NCI-H226 (cell line): ENCODE measurements at regions not wholly inside any gene's neighbourhood (a gene's known extent, or its start where the extent isn't known, plus 50 kb on each side); places are given as distances from the start of the nearest gene placed in this dataset.

Experiments
- DNase-seq: peaks from one replicate; pipeline ENCODE4 v3.0.0-alpha.2; 2015

DNA sequence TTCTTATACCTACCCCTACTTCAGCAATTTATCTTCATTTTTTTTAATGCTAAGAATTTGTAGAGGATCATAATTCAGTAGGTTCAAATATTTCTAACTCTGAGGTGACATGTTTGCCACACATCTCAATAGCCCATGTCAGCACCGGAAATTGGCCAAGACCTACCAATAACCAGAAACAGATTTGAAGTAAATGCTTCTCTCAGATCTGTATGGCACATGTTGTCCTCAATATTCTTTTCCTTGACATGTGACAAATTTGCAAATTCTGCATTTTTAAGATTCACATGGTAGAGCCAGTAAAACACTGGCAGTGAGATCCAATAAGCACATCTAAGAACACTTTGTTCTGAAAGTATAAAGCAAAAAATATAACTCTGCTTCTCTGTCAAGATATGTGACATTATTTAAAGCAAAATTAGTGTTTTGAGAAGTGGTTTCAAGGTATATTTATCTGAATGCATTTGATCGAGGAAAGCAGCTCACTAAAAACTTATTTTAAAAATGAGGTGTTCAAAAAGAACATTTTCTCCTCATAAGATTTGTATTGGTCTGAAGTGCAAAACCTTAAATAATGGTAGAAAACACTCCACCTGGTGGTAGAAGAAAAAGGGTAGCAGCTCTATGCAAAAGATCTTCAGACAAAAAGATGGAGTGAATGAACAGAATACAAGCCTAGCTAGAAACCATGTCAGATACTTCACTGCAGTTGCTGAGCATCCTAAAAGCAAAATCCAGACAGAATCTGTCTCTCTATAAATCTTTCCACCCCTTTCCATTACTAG is 513.8 kb upstream of the FAM241A start:
- no peak for DNase-seq

DNA sequence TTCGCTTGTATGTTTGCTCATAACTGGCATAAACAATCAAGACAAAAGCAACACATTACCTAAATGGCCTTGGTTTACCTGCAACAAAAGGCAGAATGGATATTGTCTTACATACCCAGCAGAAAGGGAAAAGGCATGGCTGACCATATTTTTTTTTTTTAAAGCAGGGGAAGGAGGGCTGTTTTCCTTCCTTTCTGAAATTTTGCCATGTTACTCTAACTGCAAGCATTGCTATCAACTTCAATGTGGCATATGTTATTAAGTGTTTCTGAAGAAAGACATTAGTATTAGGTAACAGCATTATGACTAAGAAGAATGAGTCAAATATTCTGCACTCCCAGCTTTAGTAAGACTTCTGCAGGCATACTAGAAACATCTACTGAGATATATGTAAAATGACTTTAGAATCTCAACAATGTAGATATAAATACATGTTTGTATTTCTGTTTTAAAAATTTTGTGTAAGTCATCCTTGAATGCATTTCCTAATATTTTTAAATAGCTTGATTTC is 512.6 kb upstream of the FAM241A start:
- peak; percentile 51 for DNase-seq

DNA sequence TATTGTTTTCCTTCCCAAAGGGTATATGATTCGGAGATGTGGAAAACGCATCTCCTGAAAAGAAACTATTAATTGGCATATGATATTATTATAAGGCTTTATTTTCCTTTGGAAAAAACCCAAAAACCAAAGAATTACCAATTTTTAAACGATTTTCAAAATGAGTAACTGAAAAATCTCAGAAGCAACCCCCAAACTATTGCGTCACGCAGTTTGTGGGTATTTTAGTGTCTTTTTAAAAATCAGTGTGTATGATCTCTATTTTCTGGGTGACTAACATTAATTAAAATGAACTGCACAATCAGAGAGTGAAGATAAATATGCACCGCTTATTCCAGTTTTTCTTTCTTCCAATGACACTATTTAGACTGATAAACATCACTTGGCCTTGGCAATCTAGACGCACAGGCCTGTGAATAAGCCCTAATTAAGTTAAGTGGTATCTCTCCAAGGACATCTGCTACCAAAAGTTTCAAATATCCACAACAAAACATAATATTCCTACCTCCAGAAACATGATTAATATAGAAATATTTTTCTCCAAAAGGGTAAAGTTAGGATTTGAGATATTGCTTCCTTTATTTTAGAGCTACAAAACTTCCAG is 511.5 kb upstream of the FAM241A start:
- DNase-seq: no peak

GRCh38 chr4:111635646-111636045 is 509.6 kb upstream of the FAM241A start:
- no peak for DNase-seq

DNA sequence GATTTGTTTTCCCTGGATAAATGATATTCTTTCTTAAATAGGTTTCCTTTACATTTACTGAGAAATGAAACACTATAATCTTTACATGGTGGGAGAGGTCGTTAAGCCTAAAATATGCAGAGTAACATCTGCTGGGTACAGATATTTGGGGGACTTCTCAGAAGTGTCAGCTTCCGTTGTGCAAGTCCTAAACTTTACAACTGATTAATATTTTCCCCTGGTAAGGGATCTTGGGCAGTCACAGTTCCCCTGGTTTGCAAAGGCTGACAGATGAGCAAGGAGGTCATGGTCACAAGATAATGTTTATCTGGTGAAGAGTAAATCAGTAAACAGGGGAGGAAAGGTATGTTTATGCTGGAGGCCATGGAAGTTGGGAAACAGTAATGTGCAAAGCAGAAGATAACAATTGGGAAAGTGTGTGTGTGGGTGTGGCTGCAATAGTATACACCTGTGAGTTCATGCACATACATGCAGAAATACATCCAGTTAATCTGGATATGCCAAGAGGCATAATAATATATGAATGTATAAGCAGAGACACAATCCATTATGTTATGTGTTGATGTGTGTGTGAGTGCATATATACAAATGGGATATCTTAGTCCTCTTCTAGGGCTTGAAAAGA is 508.2 kb upstream of the FAM241A start:
- DNase-seq: no peak

GRCh38 chr4:111639120-111639690 is 506.0 kb upstream of the FAM241A start:
- DNase-seq: no peak

DNA sequence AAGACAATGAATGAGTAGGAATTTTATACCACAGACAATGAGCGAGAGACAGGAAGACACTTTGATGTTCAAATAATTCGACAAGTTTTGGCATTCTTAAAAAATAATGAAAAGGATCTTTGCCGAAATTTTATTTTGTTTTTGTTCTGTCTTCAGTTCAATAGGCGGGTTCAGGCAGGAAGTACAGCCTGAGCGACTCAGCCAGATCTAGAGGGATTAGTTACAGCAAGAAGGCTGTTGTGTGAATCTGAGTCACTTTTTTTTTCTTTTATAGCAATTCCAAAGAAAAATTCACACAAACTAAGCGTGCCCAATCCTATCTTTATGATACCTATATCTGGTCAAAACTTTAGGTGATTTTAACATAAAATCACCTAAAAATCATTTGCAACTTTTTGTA is 505.4 kb upstream of the FAM241A start:
- DNase-seq: peak; percentile 34

GRCh38 chr4:111641813-111642579 is 503.3 kb upstream of the FAM241A start:
- DNase-seq: peak; percentile 47

DNA sequence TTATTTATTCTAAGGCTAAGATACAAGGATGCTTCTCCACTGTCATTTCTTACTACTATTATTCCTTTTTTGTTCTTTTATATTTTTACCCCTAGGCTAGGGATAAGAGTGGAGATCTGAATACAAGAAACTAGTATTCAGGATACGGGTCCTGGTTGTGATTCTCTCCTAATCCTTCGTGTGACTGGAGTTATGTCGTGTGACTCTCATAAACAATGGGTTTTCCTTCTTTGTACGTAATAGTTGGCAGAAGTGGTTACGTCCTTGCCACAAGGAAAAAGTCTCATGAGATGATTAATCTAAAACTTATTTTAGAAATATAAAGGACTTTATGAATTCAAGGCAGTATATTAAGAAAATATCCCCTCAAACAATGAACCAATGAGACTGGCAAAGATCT is 497.2 kb upstream of the FAM241A start:
- DNase-seq: no peak

DNA sequence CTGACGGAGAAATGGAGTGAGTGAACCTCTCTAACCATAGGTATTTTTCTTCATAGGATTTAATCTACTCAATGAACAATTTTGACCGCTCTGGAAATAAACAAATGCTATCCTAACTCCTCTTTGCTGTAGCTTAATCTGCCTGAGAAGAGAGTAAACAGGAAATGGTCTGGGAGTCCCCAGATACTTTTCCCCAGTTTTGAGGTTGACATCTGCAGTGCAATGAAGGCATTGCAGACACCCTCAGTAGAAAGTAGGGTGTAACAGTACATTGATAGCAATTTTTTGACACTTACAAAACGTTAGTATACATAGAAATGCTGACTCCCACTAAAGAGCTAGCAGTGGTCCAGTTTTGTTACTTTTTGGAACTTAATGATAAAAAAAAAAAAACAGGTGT is 495.9 kb upstream of the FAM241A start:
- DNase-seq: no peak

- no peak for DNase-seq
Observed at GRCh38 chr4:111650146-111650545, 495.1 kb upstream of the FAM241A start.

- DNase-seq: no peak
Observed at GRCh38 chr4:111650674-111651086, 494.6 kb upstream of the FAM241A start.

DNA sequence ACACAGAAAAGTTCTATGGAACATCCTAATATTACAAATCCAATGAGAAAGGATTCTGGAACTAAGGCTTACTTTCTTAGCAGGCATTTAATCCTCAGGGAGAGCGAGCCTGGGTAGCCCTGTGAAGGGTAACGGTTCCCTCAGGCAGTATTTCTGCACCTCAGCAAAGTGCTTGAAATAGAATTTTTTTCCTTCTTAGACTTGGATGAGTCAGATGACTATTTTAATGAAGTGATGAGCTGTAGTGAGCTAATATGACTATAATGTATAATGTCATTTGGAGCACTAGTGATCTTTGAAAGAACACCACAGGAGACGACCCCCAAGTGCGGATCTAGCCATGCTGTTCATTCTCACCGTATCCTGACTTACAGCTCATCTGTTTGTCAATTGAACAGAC is 493.0 kb upstream of the FAM241A start:
- no peak for DNase-seq

GRCh38 chr4:111652986-111653385 is 492.3 kb upstream of the FAM241A start:
- DNase-seq: no peak

- DNase-seq: no peak
Observed at GRCh38 chr4:111662496-111662895, 482.8 kb upstream of the FAM241A start.

DNA sequence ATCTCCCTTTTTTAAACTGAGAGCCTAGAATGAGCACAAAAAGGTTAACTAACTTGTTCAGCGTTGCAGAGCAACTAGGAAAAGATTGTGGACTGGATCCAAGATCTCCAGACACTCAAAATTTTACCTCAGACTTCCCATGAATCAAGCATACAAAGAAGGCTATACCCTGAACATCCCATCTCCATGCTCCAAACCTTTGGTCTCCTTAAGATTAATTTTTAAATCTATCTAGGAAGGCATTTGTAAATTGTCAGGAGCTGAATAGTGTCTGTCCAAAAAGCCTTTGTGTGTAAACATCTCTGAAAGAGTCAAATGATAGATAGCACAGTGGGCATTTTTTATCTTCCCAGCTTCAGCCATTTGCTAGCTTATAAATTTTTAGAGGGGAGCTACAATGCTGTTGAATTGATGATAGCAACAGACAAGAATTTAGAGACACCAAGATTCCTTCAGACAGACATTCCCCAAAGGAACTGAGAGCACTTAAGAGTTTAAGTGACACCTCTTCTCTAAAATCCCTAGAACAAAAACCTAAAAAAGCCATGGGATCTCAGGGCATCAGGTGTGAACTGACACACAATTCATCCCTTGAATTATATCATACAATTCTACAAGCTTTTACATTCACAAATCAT is 480.8 kb upstream of the FAM241A start:
- DNase-seq: no peak

- DNase-seq: no peak
Observed at GRCh38 chr4:111666826-111667360, 478.4 kb upstream of the FAM241A start.

GRCh38 chr4:111671756-111672155 is 473.5 kb upstream of the FAM241A start:
- DNase-seq: no peak

GRCh38 chr4:111675746-111676145 is 469.5 kb upstream of the FAM241A start:
- DNase-seq: no peak

- DNase-seq: no peak
Observed at GRCh38 chr4:111676533-111676932, 468.7 kb upstream of the FAM241A start.

- peak; percentile 59 for DNase-seq
Observed at GRCh38 chr4:111678479-111678878, 466.8 kb upstream of the FAM241A start.

GRCh38 chr4:111678908-111679307 is 466.3 kb upstream of the FAM241A start:
- DNase-seq: no peak
